ENCODE measurements at regions not wholly inside any gene's neighbourhood (a gene's known extent, or its start where the extent isn't known, plus 50 kb on each side); places are given as distances from the start of the nearest gene placed in this dataset.
"Not testable (repeated sequence)": the region's sequence is repeated elsewhere in the genome, so short reads cannot be mapped to it uniquely, and the experiment has no call there.

DNA sequence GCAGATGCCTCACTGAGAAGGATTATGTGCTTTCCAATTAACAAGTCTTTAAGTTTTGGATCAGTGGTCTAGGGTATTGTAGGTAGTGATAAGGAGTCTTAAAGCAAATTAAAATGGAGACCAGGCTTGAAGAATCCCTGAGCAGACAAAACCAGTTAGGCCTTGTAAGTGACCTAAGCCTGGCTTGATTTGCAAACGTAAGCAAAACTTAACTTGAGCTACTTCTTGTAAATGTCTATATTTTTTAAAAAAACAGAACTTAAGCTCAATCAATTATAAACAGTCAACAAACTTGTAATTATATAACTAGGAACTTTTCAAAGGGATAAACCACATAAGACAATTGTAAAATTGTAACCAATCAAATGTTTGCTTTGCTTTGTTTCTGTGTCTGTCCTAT, 72.7 kb upstream of the NALF2 start:
- no peak for DNase-seq

DNA sequence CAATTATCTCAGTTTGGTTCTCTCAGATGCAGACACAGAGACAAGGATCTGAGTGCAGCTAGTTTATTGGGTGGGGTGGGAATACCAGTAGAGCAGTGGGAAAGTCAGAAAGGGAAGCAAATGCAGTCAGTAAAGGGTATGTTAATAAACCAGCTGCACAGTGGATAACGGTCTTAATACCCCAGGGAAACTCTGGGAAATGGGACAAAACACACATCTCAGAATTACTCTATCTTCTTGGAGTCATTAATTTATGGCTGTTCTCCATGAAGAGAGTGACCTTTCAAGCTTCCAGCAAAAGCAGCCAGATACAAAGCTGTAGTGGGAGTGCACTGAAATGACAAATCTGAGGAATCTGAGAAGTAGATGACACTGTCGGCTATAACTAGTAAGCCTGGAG, 73.3 kb upstream of the NALF2 start:
- no peak for DNase-seq

DNA sequence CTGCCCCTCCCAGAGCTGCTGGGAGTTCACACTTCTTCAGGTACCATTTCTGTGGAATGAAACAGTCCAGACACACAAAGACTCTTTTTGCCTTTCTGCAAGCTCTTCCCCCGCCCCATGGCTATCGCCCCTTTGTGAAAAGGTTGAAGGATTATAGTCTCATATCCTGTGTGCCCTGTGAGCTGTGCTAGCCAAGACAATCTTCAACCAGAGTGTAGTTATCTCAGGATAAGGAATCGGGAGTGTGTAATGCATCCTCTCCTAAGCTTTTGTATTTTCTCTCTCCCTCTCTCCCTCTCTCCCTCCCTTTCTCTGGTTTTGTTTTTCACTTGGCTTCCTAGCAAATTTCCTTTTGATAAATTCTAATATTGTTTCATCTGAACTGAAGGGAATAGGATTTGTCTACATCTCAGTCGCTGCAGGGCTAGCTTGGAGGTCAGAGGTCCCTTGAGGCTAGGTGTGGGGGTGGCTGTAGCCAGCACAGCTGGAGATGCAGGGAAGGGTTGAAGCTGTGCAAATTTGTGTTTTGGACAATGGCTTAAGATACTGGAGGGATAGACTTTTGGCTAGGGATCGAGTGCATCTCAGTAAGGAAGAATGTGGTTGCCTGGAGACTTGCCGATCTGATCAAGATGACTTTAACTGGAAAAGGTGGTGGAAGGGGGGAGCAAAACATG, 74.6 kb upstream of the NALF2 start:
- no peak for DNase-seq

DNA sequence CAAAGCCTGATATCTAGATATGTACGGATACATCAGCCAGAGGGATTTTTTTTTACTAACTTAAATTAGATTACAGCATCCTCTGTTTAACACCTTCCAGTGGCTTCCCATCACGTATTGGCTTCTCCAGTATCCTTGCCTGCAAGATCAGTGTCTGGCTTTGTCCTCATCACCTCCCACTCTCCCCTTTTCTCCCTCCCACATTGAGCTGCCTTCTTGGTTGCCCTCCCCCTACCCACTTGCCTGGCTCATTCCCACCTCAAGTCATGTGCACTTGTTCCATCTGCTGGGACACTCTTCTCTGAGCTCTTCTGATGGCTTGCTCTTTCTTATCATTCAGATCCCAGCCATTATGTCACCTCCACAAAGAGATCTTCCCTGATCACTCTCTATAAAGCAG, 75.9 kb upstream of the NALF2 start:
- no peak for DNase-seq

DNA sequence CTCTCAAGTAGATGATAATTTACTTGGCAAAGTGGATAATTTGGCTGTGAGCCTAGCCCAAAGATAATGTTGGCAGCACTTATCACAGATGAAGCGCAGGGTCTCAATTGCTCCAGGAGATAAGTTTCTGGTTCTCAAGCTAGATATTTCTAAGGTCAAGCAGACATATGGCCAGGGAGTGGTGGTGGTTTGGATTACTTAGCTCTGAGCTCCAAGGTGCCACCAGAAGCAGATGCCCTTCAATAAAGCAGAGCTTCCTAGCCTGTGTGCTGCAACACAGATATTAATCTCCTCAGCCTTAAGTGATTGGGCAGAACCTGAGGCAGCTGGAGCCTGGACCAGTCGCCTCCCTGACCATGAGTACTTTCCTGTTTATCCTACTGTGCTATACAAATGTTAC, 79.2 kb upstream of the NALF2 start:
- no peak for DNase-seq

DNA sequence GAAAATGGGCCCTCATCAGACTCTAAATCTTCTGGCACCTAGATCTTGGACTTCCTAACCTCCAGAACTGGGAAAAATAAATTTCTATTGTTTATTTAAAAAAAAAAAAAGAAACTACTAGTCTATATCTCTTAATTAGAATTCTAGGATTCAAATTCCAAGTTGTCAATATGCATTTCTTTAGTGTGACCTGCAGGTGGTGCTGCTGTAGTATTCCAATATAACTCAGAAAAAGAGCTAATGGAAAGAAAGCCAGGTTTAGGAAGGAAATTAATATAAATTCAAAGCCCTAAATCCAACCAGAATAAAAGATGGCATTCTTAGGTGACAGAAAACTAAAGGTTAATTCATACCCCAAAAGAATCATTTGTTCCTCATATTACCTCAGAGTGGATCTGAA, 80.0 kb upstream of the NALF2 start:
- peak; percentile 2 for DNase-seq

DNA sequence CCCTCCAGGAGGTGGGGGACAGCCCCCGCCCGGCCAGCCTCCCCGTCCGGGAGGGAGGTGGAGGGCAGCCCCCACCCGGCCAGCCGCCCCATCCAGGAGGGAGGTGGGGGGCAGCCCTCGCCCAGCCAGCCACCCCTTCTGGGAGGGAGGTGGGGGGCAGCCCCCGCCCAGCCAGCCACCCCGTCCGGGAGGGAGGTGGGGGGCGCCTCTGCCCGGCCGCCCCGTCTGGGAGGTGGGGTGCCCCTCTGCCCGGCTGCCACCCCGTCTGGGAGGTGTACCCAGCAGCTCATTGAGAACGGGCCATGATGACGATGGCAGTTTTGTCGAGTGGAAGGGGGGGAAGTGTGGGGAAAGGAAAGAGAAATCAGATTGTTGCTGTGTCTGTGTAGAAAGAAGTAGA, 81.9 kb upstream of the NALF2 start:
- DNase-seq: not testable (repeated sequence)

DNA sequence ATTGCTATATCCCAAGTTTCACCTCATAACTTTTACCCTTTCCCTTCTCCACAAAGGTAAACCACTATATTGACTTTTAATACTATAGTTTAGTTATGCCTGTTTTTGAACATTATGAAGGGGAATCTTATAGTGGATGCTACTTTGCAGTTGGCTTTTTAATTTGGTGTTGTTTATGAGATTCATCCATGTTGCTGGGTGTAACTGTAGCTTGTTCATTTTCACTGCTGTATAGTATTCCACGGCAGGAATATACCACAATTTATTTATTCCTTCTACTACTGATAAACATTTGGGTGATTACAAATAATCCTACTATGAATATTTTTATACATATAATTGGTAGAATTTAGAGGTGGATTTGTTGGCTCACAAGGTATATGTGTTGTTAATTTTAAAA, 88.4 kb upstream of the NALF2 start:
- DNase-seq: no peak

DNA sequence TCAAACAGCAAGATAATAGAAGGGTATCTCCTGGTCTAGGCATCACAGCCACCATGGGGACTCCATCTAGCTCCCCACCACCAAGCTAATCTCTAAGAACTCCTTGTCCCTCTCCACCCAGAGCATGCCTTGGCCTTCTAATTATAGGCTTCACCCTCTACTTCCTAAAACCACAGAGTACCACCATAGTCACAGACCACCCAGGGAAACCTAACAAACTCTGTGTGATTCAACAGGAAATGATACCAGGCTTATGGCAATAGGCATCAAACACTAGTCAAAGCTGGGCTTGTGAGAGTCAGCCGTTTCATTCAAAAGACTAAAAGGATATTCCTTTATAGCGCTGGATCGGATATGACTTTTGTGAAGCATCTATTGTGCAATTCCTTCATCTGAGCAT, 91.5 kb upstream of the NALF2 start:
- DNase-seq: no peak

DNA sequence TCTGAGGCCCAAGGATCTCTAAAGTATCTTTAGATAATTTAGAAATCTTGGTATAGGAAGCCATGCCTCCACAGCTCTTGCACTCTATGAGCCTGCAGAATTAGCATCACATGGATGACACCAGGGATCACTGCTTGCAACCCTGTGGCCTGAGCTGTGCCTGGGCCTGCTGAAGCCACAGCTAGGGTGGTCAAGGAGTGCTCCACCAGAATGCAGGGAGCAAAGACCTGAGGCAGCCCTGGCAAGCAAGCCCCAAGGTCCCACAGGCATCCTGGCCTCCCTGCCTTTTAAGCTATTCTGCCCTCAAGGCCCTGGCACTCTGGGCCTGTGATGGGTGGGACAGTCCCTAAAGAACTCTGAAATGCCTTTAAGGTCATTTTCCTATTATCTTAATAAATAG, 105.2 kb upstream of the NALF2 start:
- DNase-seq: no peak

DNA sequence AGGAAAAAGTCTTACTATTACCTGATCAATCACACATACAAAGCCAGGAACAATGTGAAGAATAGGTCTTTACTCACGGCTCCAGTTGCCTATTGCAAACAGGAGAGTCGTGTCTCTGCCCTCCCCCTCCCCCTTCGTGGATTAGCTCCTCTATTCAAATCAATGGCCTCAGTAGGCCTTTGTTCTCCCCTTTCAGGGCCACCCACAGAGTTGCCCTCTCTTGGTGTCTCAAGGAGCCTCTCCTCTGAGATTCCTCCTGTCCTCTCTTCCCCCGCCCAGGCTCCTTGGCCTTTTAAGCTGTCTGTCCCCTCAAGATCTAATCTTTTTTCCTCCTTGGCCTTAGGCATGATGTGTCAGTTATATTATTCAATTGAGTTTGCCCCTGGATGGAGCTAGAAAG, 107.2 kb upstream of the NALF2 start:
- DNase-seq: no peak

DNA sequence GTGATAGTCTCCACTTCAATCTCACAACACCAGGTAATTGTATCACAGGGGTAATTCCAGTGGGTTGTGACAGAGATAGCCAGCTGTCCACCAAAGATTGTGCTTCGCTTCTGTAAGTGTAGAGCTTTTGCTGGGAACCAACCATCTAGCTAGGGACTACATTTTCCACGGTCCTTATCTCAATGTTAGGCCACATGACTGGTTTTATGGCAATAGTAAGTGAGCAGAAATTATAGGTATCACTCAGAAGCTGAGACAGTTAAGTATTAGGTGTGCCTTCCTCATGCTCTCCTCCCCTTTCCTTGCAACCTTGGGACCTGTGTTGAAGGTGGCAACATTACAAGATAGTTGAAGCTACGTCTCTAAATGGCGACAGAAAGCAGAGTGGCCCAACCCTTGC, 108.8 kb upstream of the NALF2 start:
- DNase-seq: no peak

DNA sequence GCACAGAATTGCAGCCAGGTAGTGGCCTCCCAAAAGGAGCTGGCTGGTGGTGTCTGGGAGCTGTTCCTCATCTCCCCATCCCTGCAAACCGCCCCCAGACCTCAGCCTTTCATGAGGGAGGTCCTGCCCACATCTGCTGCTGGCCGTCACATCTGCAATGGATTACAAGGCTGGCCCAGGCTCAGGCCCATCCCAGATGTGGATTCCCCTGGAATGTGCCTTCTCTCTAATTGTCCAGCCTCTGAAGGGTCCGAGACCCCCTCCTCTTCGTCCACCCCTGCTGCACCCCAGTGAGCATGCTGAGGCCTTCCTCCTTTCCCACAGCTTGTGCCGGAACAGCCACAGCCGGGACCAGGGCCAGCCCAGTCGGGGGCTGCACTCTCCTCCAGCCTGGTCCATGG, 115.0 kb upstream of the NALF2 start:
- no peak for DNase-seq

DNA sequence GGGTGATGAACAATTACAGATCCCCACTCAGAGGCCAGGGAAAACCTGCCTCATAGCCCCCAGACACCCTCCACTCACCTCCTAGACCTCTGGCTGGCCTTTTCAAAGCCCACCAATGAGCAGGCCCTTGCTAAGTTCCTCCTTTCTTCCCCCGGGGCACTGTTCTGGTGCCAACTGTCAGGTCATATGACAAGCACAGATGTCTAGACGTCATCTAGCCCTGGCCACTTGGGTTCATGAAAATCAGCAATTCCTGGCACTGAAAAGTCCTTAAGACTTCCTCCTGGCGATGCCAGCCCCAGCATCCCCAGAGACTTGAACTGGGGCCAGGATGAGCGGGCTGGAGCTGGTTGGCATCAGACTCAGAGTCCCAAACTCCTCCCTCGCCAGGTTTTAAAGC, 115.6 kb upstream of the NALF2 start:
- DNase-seq: no peak

DNA sequence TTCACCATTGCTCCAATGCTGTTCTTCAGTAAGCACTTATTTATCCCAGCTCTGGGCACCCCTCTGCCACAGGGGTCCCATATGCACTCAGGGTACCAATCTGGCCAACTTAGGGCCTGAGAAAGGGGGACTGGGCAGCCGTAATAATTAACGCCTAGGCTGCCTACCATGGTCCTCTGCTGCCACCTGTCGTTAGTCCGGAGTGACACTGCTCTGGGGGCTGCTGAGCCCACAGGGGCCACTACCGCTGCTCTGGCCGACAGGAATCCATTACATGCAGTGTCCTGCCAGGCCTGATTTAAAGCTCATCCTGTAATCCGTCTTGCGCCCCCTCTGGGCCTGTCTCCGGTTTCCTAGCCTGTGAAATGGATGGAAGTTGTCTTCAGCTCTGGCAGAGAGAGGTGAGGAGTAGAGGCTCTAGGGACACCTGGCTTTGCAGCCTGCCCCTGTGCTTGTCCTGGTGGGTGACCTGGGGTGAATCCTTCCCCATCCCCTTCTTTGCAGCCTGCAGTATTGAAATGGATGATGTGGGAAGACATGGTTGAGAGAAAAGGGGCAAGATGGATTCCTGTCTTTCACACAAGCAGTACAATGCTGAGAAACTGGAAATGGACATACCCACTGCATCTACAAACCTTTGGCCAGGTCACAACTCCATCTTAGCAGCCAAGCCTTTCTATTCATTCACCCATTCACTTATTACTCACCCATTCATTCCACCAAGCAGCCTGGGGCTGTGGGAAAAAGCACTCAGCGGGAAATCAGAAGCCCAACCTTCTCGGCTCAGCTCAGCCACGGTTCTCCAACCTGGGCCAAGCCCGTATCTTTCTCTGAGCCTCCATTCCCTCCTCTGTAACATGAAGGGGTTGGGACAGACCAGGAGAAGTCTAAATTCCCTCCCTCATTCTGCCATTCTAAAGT, 116.3 kb upstream of the NALF2 start:
- no peak for DNase-seq

DNA sequence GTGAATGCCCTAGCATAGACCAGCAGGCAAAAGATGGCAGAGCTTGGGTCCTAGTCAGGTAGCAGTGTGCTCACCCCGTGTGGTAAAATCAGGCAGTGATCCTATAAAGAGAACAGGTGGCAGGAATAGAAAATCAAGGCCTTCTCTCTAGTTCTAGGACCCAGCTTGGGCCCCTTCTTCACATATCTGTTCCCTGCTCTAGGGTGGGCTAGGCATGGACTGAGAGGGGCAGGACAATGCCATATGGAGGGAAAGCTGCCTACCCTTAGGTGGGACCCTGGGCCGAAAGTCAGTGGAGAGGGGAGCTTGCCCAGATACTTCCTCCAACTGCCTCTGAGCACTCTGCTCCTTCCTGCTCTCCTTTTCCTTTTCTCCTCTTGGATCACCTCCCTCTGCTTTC, 117.4 kb upstream of the NALF2 start:
- DNase-seq: no peak

DNA sequence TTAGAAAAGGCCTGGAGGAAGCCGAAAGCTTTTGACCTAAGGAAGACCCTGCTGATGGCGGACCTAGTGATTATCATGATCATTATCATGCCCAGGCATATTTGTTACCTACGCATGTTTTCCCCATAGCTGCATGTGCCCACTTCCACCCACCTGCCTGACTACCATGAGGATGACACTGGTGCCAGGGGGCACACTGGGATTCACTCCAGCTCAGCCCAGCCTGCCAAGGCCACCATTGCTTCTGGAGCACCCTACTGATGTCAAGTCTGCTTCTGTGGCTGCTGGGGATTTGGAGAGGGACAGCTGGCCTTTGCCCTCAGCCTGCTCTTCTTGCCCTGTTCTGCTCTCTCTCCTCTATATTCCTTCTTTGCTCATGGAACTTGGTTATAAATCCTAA, 124.7 kb upstream of the NALF2 start:
- no peak for DNase-seq

DNA sequence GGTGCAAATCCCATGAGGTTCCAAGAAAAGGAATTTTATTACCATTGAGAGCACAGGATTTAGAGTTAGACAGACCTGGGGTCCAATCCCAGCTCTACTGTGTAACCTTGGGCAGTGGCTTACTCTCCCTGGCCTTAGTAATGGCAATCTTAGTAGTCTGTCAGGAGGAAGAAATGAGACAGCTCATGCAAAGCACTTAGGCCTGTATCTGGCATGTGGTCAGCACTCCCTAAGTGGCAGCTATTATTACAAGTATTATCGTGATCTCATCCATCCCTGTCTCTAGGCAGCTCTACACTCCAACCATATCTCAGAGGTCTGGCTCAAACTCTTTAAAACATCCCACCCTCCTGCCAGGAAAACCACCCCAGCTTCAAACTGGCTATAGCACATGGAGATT, 129.6 kb upstream of the NALF2 start:
- DNase-seq: no peak

DNA sequence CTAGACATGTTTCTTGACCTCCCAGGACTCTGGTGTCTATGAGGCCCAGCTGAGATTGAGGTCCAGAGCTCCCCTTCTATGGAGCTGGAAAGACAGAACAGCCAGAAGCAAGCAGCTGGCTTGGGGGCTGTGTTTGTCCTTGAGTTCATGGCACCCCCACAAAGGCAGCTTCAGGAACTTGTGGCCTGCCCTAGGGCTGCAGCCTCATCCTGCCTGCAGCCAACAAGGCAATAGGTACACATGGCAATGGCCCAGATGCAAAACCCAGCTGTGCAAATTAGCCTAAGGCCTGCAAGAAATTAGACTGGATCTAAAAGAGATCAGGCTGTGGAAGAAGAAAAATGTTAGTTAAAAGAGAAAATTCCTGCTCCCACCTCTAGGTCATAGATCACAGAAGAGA, 131.7 kb upstream of the NALF2 start:
- no peak for DNase-seq

DNA sequence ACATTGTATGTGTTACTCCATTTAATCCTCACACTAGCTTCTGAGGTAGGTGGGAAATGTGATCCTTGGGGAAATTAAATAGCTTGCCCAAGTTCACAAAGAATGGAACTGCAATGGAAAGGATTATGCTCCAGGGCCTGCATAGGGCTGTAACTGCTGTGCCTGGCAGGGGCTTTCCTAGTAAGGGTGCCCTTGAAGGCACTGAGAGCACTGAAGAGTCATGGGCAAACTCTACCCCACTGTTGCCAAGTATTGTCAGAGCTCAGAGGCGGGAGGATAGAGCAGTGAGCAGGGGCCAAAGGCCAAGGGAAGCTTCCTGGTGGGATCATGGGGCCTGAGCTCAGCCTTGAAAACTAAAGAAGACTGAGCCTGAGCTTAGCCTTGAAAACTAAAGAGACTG, 133.0 kb upstream of the NALF2 start:
- no peak for DNase-seq

DNA sequence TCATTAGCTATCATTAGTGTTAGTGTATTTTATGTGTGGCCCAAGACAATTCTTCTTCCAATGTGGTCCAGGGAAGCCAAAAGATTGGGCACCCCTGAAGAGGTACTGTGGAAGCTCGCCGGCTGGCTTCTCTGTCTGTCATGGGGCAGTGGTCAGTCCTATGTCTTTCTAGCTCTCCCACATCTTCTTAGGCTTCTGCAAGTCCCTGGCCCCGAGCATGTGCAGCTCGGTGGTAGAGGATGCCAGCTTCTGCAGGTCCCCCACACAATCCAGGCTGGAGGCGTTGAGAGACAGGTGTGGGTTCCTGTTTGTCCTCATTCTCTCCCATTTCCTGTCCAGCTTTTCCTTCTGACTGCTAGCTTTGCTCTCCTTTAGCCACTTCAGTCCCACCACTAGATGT, 134.1 kb upstream of the NALF2 start:
- DNase-seq: no peak

DNA sequence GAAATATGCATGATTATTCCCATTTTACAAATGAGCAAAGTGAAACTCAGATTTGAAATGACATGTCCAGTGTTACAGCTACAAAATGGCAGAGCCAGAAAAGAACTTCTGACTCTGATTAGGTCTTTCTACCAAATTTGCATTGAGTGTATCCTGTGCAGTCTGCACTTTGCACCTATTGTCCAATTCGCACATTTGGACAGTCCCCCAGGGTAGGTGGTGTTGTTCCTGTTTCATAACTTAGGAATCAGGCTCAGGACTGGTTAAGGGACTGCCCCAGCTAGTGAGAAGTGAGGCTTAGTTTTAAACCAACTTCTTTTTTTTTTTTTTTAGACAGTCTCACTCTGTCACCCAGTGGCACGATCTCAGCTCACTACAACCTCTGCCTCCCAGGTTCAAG, 137.9 kb upstream of the NALF2 start:
- no peak for DNase-seq

DNA sequence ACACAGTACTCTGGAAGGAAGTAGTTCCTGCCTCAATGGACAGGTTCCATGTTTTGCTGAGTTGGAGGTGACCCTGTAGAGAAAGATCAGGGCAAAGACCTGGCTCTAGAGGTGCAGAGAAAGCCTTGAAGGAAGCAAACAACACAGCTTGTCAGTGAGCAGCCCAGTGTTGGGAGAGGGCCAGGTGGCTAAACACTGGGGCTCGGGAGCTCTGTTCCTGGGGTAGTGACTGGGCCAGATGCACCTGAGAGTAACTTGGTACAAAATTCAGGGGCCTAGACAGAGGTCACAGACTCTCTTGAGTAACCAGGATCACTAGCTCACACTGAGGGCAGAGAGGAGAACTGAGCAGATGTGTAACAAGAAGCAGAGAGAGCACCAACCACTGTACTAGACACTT, 138.4 kb upstream of the NALF2 start:
- DNase-seq: no peak

DNA sequence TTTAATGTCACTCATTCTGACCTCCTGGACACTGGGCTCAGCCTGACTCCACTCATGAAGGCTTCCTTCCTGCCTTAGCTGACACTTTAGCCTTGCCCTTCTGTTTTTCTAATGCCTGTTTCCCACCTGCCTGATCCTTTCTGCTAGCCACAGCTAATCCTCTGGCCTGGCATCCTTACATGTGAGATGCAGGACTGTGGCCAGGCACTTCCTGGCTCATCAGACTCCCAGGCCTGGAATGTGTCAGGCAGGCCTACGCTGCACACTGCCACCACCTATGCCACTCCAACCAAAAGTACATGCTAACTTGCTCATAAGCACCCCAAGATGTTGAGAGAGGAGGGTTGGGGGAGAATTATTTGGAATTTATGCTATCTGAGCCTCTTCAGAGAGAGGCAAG, 138.8 kb upstream of the NALF2 start:
- no peak for DNase-seq

DNA sequence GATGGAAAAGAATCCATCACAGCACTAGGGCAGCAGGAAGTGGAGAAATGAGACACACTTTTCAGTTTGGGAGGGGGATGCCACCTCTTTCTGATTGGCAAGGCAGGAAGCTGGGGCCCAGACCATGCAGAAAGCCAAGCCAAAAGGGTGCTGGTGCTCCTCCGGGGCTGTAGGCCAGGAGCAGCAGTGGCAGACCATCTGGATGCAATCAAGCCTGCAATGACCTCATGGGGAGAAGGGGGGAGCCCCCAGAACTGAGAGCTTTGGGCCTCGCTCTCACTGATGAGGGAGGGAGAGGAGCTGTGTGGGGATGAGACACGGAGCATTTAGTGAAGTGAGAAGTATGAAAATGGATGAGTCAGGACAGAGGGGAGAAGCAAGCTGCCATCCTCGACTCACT, 141.3 kb upstream of the NALF2 start:
- peak; percentile 6 for DNase-seq
